K562 (cell line): ENCODE measurements at regions not wholly inside any gene's neighbourhood (a gene's known extent, or its start where the extent isn't known, plus 50 kb on each side); places are given as distances from the start of the nearest gene placed in this dataset.

Experiments
- ATAC-seq: fragments of 200-7000 bp; cut with Tn5 transposase; 3 replicates; pipeline ENCODE4 v1.9.1; 2020; ENCODE audit warnings: moderate library complexity
- BruUV-seq: library from RNA; stranded (reverse); fragments of 400-500 nt; replicated peaks from 2 replicates; lab custom pipeline; 2021; lab: Mats Ljungman, UMichigan
- CTCF ChIA-PET: fragments of 300-600 bp; formaldehyde crosslinking; extraction: SDS; loops from one replicate; lab custom pipeline; 2021; ENCODE audit warnings: low intra/inter-chr PET ratio; lab: Yijun Ruan, JAX
- POLR2A ChIA-PET: fragments of 300-600, 350-650 bp; sonication (Branson Sonifier 250); formaldehyde crosslinking; extraction: SDS; loops from one replicate; lab custom pipeline; 2021; ENCODE audit warnings: antibody characterized with exemption, inconsistent platforms; lab: Yijun Ruan, JAX
- DNase-seq, 4 experiments: peaks; one replicate each; pipeline versions ENCODE4 v3.0.0 to v3.0.0-alpha.2; 2011 to 2018; ENCODE audit warnings: low spot score in 3 of 4, mixed read lengths in 3 of 4; ENCODE audit errors: extremely low read depth in 1 of 4
- FAIRE-seq: peaks from 2 replicates; lab custom pipeline; 2011; peaks lifted over from hg19 to GRCh38; lab: Jason Lieb, UNC
- H2AFZ ChIP-seq: 2 replicates; pipeline ENCODE4 v1.6.0; 2011; ENCODE audit warnings: low read depth, low read length, control low read depth, inconsistent platforms
- H3K27ac ChIP-seq: fragments of 200-600 bp; 3 replicates; pipeline ENCODE4 v1.8.0; 2011; ENCODE audit warnings: low read depth, mild to moderate bottlenecking, control low read depth, inconsistent platforms, low read length, moderate library complexity, mixed read lengths; ENCODE audit errors: extremely low read depth
- H3K27me3 ChIP-seq, 2 experiments: fragments of 300-600 bp in 1 of 2; 2 replicates in 1 of 2; 3 replicates in 1 of 2; pipeline versions ENCODE4 v1.6.0 to v1.8.0; 2011; ENCODE audit warnings: inconsistent platforms in 2 of 2, low read length in 2 of 2, mild to moderate bottlenecking in 1 of 2, mixed read lengths in 1 of 2, moderate library complexity in 1 of 2; ENCODE audit not compliant: control insufficient read depth in 2 of 2, insufficient read depth in 2 of 2
- H3K36me3 ChIP-seq: fragments of 300-600 bp; 3 replicates; pipeline ENCODE4 v1.8.0; 2011; ENCODE audit warnings: mild to moderate bottlenecking, low read length, inconsistent platforms; ENCODE audit not compliant: control insufficient read depth, insufficient read depth
- H3K4me1 ChIP-seq, 2 experiments: fragments of 200-600 bp in 1 of 2; replicated peaks in 1 of 2; 2 replicates in 1 of 2; 3 replicates in 1 of 2; pipeline versions ENCODE4 v1.5.1 to v1.8.0; 2011; ENCODE audit warnings: inconsistent platforms in 2 of 2, low read length in 2 of 2, mild to moderate bottlenecking in 1 of 2, mixed read lengths in 1 of 2, moderate library complexity in 1 of 2; ENCODE audit not compliant: control insufficient read depth in 2 of 2, insufficient read depth in 2 of 2
- H3K4me2 ChIP-seq: 2 replicates; pipeline ENCODE4 v1.6.1; 2011; ENCODE audit warnings: low read length, control low read depth, inconsistent platforms, mixed read lengths; ENCODE audit not compliant: insufficient read depth
- H3K4me3 ChIP-seq: fragments of 200-600 bp; sonication (generic), shearing (Covaris generic); 2 replicates; pipeline ENCODE4 v1.5.1; 2016; ENCODE audit warnings: control low read depth, inconsistent platforms
- H3K79me2 ChIP-seq: fragments of 200-600 bp; 3 replicates; pipeline ENCODE4 v1.8.0; 2011; ENCODE audit warnings: low read length, inconsistent platforms; ENCODE audit not compliant: control insufficient read depth, insufficient read depth
- H3K9ac ChIP-seq, 2 experiments: 2 replicates each; pipeline versions ENCODE4 v1.6.0 to v1.6.1; 2011; ENCODE audit warnings: low read depth in 2 of 2, low read length in 2 of 2, control low read depth in 1 of 2, inconsistent platforms in 1 of 2, mild to moderate bottlenecking in 1 of 2, mixed read lengths in 1 of 2; ENCODE audit not compliant: insufficient read depth in 1 of 2
- H3K9me1 ChIP-seq: one replicate; pipeline ENCODE4 v1.6.0; 2011; ENCODE audit warnings: inconsistent platforms, mild to moderate bottlenecking, low read length, moderate library complexity; ENCODE audit not compliant: control insufficient read depth, insufficient read depth
- H3K9me3 ChIP-seq: replicated peaks from 2 replicates; pipeline ENCODE4 v1.5.1; 2011; ENCODE audit warnings: low read depth, low read length, inconsistent platforms; ENCODE audit not compliant: control insufficient read depth, insufficient read depth
- H4K20me1 ChIP-seq: replicated peaks from 2 replicates; pipeline ENCODE4 v1.6.1; 2011; ENCODE audit warnings: low read length, inconsistent platforms, mixed read lengths; ENCODE audit not compliant: control insufficient read depth, insufficient read depth
- CTBP1 ChIP-seq: fragments of 450-650 bp; IDR thresholded peaks from 2 replicates; pipeline ENCODE4 v1.6.1; 2016; ENCODE audit warnings: borderline replicate concordance
- CUX1 ChIP-seq: fragments of 200-800 bp; sonication (Bioruptor generic); IDR thresholded peaks from 2 replicates; pipeline ENCODE4 v1.6.1; 2016; ENCODE audit warnings: missing genetic modification characterization, missing compliant biosample characterization
- REST ChIP-seq, 2 experiments: fragments of 450-650 bp; formaldehyde crosslinking in 1 of 2; IDR thresholded peaks; 2 replicates each; pipeline versions ENCODE4 v1.4.0 to v1.6.1; 2014 to 2020; ENCODE audit warnings: mild to moderate bottlenecking in 2 of 2, borderline replicate concordance in 1 of 2, low read depth in 1 of 2
- WGBS: fragments of 100-300 bp; shearing (Covaris generic); methylation state at CpG from one replicate; pipeline ENCODE4 v1.1.6; 2016; ENCODE audit warnings: low coverage, mixed read lengths; ENCODE audit not compliant: insufficient coverage; ENCODE audit errors: missing lambda C conversion rate; 5-methylcytosine and 5-hydroxymethylcytosine counted together
- in situ Hi-C: fragments of 300-500 bp; cut with MboI; formaldehyde crosslinking; loops from 4 replicates; pipeline ENCODE4 v1.15.0; 2018; ENCODE audit warnings: inconsistent platforms, mixed read lengths
- intact Hi-C: fragments of 100-400 bp; cut with micrococcal nuclease; formaldehyde crosslinking; loops from 2 replicates; pipeline ENCODE4 v1.14.2; 2022

- no peaks in the 10 kb centered on the region for H3K27me3 ChIP-seq
- no peak overlapping the region for H2AFZ ChIP-seq
- WGBS, result 5% methylated on average over 5 of the region's 5 CpGs
- ATAC-seq, result no peak
- no peak overlapping the region for H3K27ac ChIP-seq
- no peaks in the 10 kb centered on the region for H3K36me3 ChIP-seq
- ChIA-PET POLR2A (interaction anchor here (0.6 kb wide), 1 partner anchor 248 kb away, joined by 3 read pairs; no protein-coding TSS in a partner anchor), CTCF (interaction anchor here (0.6 kb wide), 1 partner anchor 10 kb away, joined by 3 read pairs; no protein-coding TSS in a partner anchor)
- H3K4me1 ChIP-seq, result no peaks in the 10 kb centered on the region; a peak in 1 of 5 replicates
- in situ Hi-C loops (loop anchor here (25.0 kb wide), 1 partner anchor 1998 kb away; no protein-coding TSS in a partner anchor), intact Hi-C loops (no loop called here)
- no peaks in the 10 kb centered on the region for H4K20me1 ChIP-seq
- H3K9me3 ChIP-seq, result no peaks in the 10 kb centered on the region
- no TSS peak for BruUV-seq
- DNase-seq, result no peak
- no peak overlapping the region for H3K4me2 ChIP-seq
- no peak overlapping the region for H3K9ac ChIP-seq
- no peaks in the 10 kb centered on the region for H3K79me2 ChIP-seq
- H3K9me1 ChIP-seq, result no peaks in the 10 kb centered on the region
- no peak for FAIRE-seq
- H3K4me3 ChIP-seq, result no peak overlapping the region
- no peak for TF ChIP-seq CUX1 (CRISPR knock-in tag)
- peak; percentile 59; the same call in 1 of the 2 replicates for TF ChIP-seq REST (IDR thresholded peaks at IDR 0.05; ENCODE audit: borderline replicate concordance)
- no peak for TF ChIP-seq REST (CRISPR knock-in tag; IDR thresholded peaks at IDR 0.05; ENCODE audit: low read depth)
- no peak for TF ChIP-seq CTBP1
Observed at GRCh38 chr7:17689361-17689902, 250.9 kb downstream of the SNX13 start.
